Medulla oblongata (tissue), 1 donor: ENCODE measurements at regions not wholly inside any gene's neighbourhood (a gene's known extent, or its start where the extent isn't known, plus 50 kb on each side); places are given as distances from the start of the nearest gene placed in this dataset.
A peak's percentile ranks its signal among the peaks of the same experiment; 100 is the strongest.

Source experiments
- DNase-seq: peaks from one replicate; pipeline ENCODE4 v3.0.0-alpha.2; 2015; ENCODE audit errors: extremely low spot score

DNA sequence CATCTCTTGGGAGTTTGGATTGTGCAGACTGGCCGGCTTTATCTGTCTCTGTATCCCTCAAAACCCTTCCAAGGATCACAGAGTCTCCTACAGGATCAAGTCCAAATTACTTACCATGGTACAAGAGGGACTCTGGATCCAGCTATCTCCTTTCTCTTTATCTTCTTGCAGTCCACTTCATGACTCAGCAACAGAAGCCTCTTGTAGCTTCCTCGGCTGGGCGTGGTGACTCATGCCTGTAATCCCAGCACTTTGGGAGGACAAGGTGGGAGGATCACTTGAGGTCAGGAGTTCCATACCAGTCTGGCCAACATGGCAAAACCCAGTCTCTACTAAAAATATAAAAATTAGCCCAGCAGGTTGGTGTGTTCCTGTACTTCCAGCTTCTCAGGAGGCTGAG lies 189.7 kb downstream of the BCAT1 start:
- DNase-seq: no peak

DNA sequence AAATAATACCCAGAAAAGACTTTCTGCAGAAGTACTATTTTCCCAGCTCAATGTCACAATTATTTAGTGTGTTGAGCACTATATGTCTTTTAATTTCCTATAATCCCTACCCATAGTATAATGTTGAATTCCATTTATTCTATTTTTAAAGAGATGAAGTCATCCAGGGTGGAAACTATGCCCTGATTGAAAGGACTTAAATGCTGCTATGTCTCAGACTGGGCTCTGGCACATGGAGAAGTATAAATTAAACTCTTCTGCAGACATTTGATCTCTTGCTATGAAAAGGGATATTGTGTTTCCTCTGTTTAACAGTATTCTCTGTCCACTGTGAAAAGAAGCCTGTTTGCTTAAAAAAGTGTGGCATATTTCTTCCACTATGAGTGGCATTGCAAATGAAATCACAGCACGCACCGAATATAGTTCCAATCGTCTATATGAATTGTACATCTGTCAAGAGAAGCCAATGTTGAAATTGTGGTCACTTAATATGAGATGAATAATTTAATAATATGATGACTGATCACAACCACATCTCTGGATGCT lies 192.3 kb downstream of the BCAT1 start:
- DNase-seq: peak; percentile 19

DNA sequence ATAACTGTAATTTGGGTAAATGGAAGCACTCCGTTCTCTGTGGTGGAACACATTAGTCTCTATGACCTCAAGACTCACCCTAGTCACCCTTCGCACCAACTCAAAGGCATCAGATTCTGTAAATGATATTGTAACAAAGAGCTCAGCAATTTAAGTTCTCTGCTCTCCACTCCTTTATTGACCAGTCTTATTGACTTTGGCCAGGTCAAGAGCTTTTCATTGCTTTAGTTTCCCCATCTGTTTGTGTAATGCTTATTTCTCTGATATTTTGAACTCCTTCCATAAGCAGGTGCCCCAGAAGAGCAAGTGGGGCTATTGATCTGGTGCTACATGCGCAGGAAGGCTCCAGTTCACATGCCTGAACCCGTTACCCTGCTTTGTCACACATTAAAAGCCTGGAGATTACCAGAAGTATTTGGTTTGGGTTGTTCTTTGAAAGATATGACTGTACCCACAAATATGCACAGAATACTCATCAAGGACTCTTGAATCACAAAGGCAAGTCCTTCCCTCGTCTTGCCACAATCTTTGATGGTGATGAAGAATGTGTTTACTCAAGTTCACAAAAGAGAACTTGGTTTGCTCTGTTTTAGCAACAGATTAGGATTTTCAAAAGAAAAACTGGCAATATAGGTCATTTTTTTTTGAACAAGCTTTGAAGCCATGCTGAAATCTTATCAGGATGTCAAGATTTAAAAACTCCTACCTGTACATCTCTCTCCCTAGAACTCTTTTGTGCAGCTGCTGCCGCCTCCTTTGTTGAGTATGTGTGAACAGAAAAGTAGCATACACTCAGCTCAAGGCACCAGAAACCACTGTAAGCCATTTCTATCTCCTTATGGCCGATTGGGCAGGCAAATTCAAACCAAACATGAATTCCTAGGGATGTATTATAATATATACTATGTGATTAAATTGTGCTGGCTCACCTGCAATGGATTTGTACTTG lies 193.9 kb downstream of the BCAT1 start:
- no peak for DNase-seq

DNA sequence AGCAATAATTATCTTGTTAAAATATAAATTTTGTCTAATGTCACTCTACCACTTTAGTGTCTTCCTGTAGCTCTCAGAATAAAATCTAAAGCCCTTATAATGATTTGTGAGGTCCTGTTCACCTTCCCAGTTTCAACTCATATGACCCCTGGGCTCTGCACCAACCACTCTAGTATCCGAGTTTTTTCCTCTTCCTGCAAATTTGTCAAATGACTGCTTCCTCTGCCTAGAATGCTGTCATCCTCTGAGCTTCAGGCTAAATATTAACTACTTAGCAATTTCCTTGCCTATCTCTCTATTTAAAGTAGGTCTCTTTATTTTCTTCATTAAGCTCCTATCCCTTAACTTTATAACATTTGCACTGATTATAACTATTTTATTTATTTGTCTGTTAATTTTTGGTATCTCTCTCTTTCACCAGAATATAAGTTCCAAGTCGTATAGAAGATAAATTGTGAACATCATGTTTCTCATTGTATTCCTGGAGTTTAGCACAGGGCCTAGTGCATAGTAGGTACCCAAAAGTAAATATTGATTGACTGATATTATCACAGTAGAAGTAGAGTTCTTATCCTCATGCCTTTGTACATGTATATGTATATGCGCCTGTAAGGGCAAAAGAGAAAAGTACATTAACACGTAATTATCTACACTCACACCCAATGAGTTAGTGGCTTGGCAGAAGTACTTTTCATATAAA lies 196.0 kb downstream of the BCAT1 start:
- DNase-seq: no peak

DNA sequence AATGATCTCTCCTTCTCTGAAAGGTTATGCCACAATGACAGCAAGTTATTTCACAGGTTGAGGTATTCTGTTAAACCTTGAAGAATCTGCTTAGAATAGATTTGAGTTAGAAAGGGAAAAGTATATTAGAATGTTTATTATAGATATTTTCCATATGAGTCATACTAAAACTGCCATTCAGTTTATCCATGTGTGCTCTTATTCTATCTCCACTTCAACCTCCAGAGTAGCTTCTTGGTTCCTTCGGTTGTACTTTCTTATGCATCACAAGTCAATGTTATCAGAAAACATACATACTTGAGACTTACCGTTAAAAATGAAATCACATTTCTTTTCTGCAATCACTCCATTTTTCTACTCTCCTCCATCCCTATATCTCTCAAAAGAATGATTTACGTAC lies 197.7 kb downstream of the BCAT1 start:
- no peak for DNase-seq

DNA sequence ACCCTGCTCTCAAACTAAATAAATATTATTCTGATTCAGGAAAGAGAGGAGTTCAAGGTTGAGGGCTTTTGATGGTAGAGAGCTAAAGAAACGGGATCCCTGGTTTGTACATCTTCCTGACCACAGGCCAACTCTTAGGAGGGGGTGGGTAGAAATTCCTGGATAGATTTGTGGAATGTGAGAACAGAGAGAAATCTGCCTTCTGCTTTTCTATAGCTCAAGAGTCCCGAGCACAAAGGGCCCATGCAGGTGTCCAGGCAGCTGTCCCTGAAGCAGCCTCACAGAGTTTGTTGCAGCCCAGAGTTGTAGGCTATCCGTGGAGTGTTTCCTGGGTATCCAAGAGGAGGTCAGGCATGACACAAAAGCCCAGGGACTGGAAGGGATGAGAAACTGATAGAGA lies 198.6 kb downstream of the BCAT1 start:
- DNase-seq: no peak

DNA sequence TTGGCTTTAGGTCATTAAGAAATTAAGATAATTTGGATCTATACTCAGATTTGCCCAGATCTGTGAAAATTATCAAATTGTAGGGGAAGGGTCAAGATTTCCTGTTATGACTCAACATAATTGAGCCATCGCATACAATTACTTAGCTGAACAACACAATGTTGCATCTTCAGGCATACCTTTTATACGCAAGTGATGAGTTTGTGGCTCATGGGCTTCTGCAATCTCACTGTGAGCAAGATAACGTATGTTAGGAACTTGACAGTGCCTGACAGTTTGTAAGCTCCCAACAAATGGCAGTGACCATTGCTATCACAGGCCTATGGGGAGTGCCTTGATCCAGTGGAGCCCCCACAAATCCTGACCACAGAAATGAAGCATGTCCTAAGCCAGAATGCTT lies 199.7 kb downstream of the BCAT1 start:
- DNase-seq: no peak

DNA sequence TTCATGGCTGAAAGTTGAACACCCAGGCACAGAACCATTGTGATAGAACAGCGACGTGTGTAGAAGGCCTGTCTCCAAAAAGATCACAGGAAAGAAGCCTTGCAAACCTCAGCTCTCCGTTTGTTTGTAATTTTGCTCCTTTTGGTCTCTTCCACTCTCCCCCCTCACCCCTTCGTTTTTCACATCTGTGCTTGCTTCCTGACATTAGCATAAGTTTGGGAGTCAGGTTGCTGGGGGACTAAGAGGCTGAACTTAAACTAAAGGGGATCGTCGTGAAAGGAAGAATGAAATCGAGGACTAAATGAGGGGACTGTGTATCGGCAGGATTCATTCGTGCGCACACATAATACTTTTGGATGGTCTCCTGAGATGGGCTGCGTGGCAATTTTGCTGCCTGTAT lies 200.6 kb downstream of the BCAT1 start:
- no peak for DNase-seq

DNA sequence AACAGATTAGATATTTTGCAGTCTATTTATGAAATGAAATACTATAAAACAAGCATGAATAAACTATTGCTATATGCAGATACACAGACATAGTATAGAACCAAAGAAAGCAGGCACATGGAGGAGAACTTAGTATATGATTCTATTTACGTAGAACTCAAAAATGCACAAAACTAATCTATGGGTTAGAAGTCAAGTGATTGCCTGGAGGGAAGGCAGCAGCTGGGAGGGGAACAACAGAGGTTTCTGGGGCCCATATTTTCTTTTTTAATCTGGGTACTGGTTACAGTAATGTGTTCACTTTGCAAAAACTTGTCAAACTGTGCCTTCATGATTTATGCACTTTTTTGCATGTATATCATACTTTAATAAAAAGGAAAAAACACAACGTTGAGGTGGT lies 202.0 kb downstream of the BCAT1 start:
- no peak for DNase-seq

DNA sequence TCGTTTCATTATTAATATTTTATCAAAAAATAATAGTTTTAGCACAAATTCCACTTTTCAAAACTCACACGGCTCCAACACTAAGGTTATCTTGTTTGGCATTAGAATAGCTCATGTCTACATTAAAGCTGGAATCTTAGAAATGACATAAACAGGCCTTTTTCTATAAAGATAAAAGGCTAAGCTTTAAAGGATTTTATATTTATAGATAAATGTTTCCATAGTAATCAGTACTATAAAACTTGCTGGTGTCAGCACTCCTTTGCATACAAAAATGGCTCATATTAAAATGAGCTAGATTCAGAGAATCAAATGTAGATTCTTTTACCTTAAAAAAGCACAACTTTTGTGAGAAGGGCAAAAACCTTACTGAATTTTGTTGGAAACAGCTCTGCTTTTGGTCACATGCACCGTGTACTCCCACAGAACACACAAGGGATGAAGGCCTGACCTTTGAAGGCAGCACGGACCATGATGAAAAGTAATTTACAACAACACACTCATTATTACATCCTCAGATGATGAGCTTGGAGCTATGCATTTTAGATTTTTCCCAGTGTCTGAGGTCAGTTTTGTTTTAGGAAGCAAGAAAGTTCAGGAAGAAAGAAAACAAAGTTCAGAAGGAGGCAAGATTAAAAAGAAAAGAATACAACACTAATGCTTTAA lies 202.8 kb downstream of the BCAT1 start:
- DNase-seq: no peak

DNA sequence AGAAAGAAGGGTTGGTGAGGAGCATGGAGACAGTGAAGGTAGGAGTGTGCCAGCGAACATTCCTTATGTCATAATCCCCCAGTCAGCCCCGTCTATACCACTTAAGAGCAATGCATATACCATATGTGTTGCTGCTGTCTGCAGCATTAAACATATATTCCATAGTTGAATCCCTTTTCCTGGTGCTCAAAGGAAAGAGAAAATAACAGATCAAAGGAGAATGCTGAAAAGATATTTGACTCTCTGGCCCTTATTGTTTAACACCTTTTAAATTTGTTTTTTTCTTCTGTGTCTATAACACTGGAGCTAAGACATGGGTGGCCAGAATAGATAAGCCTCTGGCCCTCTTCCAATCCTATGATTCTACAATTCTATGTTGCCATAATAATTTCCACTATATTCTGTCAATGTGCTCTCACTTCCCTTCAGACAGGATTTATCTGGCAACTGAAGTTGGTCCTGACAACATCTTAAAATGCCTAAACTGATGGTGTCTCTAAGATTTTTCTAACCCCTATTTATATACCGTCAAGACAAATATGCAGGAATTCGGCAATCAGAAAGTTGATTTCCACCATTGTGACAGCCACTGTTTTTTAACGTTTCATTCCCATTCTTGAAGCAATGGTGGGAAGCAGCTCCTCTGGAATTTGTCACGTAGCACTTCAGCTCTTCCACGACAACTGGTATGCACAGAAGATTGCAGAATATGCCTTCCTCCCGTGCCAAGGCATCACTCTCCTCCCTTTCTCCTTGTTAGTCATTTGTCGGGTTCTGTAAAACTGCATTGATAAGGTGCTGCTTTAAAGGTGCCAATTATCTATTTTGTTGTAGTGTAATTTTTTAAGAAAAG lies 204.7 kb downstream of the BCAT1 start:
- DNase-seq: no peak

DNA sequence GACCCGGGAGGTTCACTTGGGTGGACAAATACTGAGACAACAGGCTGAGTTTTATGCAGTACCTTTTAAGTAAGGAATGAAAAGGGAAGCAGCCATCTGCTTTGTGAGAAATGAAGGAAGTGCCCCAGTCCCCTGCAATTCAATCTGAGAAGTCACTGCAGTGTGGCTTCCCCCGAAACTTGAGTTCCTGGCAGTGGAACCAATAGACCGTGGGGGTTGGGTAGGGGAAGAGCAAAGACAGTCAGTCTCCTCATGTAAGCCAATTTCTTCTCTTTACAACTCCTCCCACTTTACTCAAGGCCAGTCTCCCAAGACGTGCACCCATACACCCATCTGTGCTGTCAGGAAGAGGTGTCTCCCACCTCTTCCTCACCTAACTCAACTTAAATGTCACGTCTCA lies 206.5 kb downstream of the BCAT1 start:
- peak; percentile 87 for DNase-seq

DNA sequence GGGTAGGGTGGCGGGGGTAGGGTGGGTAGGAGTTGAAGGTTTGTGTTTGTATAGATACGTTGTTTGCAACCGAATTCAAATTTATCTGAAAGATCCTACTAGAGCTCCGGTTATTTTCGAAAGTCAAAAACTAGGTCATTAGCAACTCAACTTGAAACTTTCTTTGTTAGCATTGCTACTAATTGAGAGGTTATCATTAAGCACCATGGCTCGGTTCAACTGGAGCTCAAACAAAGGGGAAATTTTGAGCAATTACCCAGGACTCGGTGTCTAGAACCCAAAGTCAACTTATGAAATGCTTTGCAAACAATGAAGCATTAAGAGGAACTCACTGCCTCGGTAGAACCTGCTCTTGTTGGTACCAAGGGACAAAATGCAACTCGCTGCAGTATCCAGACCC lies 207.7 kb downstream of the BCAT1 start:
- no peak for DNase-seq

DNA sequence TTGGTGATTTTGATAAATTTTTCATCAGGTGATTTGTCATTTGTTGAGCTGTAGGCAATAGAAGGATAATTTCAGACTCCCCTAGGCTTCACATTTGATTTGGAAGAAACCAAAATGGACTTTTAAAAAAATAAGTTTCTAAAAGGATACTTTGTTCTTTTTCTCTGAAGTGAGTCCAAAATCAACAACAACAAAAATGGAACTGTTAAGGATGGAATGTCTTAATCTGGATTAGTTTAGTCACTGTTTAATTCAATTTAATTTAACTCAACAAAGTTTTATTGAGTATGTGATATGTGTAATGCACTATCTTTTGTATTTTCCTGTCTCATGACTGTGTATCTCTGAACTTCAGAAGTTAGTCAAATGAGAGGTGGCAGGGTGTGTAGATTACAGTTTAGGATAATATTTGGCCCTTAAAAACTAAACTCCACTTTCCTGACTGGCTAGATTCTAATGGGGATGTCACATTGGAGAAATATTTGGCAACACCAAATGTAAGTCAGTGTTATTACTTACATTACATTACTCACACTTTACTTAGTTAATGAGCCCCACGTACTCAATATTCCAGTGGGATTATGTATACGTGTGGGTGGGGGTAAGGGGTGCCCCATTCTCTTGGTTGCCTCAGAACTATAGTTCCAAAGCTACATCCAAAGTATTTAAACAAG lies 209.7 kb downstream of the BCAT1 start:
- DNase-seq: no peak

DNA sequence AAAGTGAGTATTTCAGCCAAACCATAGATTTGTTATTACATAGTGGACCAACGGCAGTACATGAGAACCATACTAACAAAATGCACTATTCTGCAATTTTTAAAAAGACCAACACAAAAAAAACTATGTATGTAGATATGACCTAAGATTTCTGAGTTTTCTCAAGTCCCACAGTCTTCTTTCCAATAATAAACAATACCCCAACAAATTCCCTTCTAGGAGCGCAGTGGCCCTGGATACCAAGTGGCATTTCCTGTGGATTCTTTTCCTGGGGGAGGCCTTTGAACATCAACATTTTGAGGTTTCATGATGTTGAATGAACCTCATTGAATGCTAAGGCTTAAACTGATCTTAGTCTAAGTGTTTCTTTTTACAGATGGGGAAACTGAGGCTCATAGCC lies 210.5 kb downstream of the BCAT1 start:
- no peak for DNase-seq

DNA sequence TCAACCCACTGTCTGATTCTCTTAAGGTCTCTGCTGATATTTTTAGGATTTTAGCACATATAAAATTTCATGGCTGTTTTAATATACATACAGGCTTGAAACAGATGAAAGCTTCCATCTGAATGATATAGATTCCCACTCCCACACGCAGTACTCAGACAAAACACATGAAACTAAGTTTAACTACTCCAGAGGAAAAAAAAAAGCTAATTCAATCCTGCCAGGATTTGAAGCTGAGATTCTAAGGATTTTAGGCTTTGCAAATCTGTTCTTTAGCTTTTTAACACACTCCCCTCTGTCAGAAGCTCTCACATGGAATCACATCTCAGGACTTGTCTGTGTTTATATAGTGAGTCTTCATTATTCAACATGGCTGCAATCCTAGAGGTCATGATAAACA lies 217.3 kb downstream of the BCAT1 start:
- DNase-seq: no peak

DNA sequence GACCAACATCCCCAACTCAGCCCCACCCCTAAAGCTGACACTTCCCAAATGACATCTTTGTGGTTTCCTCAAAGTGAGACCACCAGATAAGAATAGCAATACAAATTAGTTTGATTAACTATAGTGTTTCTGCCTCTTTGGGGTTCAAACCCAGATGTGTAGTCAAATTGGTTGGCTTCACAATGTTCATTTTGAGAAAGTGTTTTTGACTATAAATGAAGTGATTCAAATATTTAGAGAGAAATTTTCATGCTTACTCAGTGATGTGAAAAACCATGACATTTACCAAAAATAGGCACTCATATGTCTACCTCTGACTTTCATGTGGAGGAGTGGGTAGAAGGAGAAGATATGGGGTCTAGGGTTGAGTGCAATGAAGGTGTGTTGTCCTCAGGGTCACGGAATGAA lies 218.4 kb downstream of the BCAT1 start:
- no peak for DNase-seq

DNA sequence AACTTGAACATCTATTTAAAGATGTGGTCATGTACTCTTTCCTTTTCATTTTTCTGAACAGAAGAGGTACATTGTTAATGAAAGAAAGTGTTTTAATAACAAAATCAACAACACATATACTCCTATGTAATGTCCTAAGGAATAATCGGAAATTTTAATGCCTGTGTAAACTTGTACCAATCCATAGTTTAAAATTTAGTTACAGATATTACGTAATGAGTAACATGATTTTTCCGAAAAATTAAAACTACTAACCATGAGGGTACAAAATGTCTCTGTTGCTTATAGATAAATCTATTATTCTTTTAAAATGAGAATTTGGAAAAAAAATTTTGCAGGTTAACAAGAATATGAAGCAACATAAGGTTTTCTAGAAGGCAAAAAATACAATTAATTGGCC lies 220.1 kb downstream of the BCAT1 start:
- no peak for DNase-seq

DNA sequence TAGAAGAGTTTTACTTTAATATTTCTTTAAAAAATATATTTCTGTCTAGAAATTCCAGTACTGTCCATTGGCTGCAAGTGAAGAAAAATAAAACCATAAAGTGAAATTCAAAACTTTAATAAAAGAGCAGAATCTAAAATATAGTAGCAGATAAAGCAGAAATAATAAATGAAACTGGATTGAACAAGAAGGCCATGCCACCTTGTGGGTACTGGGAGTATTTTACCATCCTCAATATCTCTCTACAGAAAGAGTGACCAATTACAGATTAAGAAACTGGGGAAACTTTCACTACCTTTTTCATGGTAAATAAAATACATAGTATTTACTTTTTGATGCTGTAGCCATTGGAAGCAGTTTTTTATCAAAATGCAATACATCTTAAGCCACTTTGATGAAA lies 220.5 kb downstream of the BCAT1 start:
- DNase-seq: peak; percentile 40

DNA sequence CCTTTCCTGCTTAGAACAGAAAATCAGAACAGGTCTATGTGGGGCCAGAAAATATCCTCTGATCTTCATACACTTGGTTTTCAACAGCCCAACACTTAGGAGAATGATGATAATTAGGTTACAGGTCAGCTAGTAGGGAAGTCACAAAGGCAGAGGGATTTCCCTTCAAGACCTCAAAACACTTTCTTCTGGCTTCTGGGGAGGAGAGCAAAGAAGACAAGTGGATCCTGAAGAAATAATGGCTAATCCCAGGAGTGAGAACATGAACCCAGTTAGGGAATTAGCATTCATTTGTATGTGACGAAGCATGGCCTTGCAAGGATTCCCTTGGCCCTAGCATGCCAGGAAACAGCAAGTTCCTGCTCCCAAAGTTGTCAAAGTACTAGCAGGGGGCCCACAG lies 223.3 kb downstream of the BCAT1 start:
- no peak for DNase-seq

DNA sequence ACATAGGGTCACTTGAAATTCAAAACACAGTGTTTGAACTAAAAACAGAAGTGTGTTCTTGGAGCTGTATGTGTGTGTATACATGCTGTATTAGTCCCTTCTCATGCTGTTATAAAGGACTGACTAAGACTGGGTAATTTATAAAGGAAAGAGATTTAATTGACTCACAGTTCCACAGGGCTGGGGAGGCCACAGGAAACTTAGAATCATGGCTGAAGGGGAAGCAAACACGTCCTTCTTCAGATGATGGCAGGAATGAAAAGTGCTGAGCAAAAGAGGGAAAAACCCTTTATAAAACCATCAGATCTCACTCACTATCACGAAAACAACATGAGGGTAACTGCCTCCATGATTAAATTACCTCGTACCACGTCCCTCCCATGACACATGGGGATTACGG lies 224.1 kb downstream of the BCAT1 start:
- DNase-seq: no peak
